H1 (cell line): ENCODE measurements at regions not wholly inside any gene's neighbourhood (a gene's known extent, or its start where the extent isn't known, plus 50 kb on each side); places are given as distances from the start of the nearest gene placed in this dataset.

Source experiments
- CTCF ChIA-PET: fragments of 300-600 bp; sonication (Branson Sonifier 250); formaldehyde crosslinking; loops from one replicate; lab custom pipeline; 2021; ENCODE audit not compliant: partially characterized antibody; lab: Charles Lee
- POLR2A ChIA-PET: fragments of 300-600 bp; sonication (Branson Sonifier 250); formaldehyde crosslinking; loops from one replicate; lab custom pipeline; 2021; ENCODE audit warnings: inconsistent platforms; ENCODE audit not compliant: partially characterized antibody; lab: Charles Lee
- DNase-seq, 2 experiments: peaks; one replicate each; pipeline versions ENCODE4 v3.0.0 to v3.0.0-alpha.2; 2010 to 2022; ENCODE audit warnings: low spot score in 2 of 2, low read depth in 1 of 2, mixed read lengths in 1 of 2
- FAIRE-seq: peaks from 2 replicates; lab custom pipeline; 2011; peaks lifted over from hg19 to GRCh38; lab: Jason Lieb, UNC
- H2AFZ ChIP-seq: 2 replicates; pipeline ENCODE4 v1.8.1; 2012; ENCODE audit warnings: low read length, inconsistent platforms
- H2AK5ac ChIP-seq: 2 replicates; pipeline ENCODE4 v1.6.1; 2013; ENCODE audit warnings: low read depth, low read length
- H2BK120ac ChIP-seq: replicated peaks from 2 replicates; pipeline ENCODE3; 2013; ENCODE audit warnings: low read depth, low read length, inconsistent platforms
- H2BK12ac ChIP-seq: 2 replicates; pipeline ENCODE4 v1.6.1; 2013; ENCODE audit warnings: low read depth, low read length
- H2BK15ac ChIP-seq: 2 replicates; pipeline ENCODE4 v1.6.1; 2013; ENCODE audit warnings: low read length
- H2BK20ac ChIP-seq: 2 replicates; pipeline ENCODE4 v1.6.1; 2013; ENCODE audit warnings: low read length
- H2BK5ac ChIP-seq: 2 replicates; pipeline ENCODE4 v1.6.1; 2013; ENCODE audit warnings: low read depth, low read length
- H3K14ac ChIP-seq: 2 replicates; pipeline ENCODE4 v1.6.1; 2013; ENCODE audit warnings: inconsistent platforms; ENCODE audit not compliant: insufficient read length
- H3K18ac ChIP-seq: 2 replicates; pipeline ENCODE4 v1.6.1; 2013; ENCODE audit warnings: low read length; ENCODE audit errors: extremely low read depth
- H3K23ac ChIP-seq: 2 replicates; pipeline ENCODE4 v1.6.1; 2013; ENCODE audit warnings: inconsistent platforms; ENCODE audit not compliant: insufficient read length
- H3K23me2 ChIP-seq: 2 replicates; pipeline ENCODE4 v1.6.1; 2013; ENCODE audit warnings: low read depth, low read length
- H3K27ac ChIP-seq: 2 replicates; pipeline ENCODE4 v1.6.1; 2011; ENCODE audit warnings: low read depth, low read length, inconsistent platforms
- H3K27me3 ChIP-seq, 4 experiments: replicated peaks in 1 of 4; 1 replicate in 1 of 4; 2 replicates in 3 of 4; pipeline versions ENCODE4 v1.6.1 to v1.8.1; 2011 to 2013; ENCODE audit warnings: low read length in 3 of 4, mild to moderate bottlenecking in 3 of 4, inconsistent platforms in 2 of 4, mixed read lengths in 2 of 4, moderate library complexity in 1 of 4; ENCODE audit not compliant: control insufficient read depth in 3 of 4, insufficient read depth in 3 of 4; ENCODE audit errors: extremely low read depth in 1 of 4
- H3K36me3 ChIP-seq, 4 experiments: 2 replicates each; pipeline versions ENCODE4 v1.6.1 to v1.8.1; 2011 to 2013; ENCODE audit warnings: mild to moderate bottlenecking in 4 of 4, low read length in 3 of 4, moderate library complexity in 2 of 4, control low read depth in 1 of 4, inconsistent platforms in 1 of 4; ENCODE audit not compliant: insufficient read depth in 4 of 4, control insufficient read depth in 2 of 4
- H3K4ac ChIP-seq: replicated peaks from 2 replicates; pipeline ENCODE3; 2013; ENCODE audit warnings: low read length, low read depth, mixed read lengths, inconsistent platforms; ENCODE audit not compliant: insufficient read length
- H3K4me1 ChIP-seq, 4 experiments: replicated peaks in 1 of 4; 1 replicate in 1 of 4; 2 replicates in 3 of 4; pipeline versions ENCODE4 v1.6.1 to v1.8.1; 2011 to 2013; ENCODE audit warnings: low read length in 3 of 4, inconsistent platforms in 2 of 4, mixed read lengths in 1 of 4; ENCODE audit not compliant: insufficient read depth in 4 of 4, control insufficient read depth in 3 of 4
- H3K4me2 ChIP-seq, 2 experiments: 2 replicates each; pipeline versions ENCODE4 v1.6.1 to v1.8.1; 2011 to 2013; ENCODE audit warnings: low read depth in 2 of 2, low read length in 2 of 2, control low read depth in 1 of 2, inconsistent platforms in 1 of 2, mild to moderate bottlenecking in 1 of 2; ENCODE audit not compliant: insufficient read depth in 1 of 2
- H3K4me3 ChIP-seq, 4 experiments: fragments of 200-600, 300-600 bp in 1 of 4; sonication (generic), shearing (Covaris generic), sonication (Bioruptor Twin) in 1 of 4; 2 replicates each; pipeline versions ENCODE4 v1.5.1 to v1.8.1; 2011 to 2016; ENCODE audit warnings: low read length in 4 of 4, low read depth in 3 of 4, control low read depth in 2 of 4, inconsistent platforms in 2 of 4, mild to moderate bottlenecking in 2 of 4, mixed read lengths in 1 of 4, moderate library complexity in 1 of 4; ENCODE audit not compliant: insufficient read depth in 2 of 4; ENCODE audit errors: extremely low read depth in 1 of 4
- H3K56ac ChIP-seq: replicated peaks from 2 replicates; pipeline ENCODE3; 2013; ENCODE audit warnings: low read depth, mild to moderate bottlenecking, mixed read lengths, low read length, inconsistent platforms; ENCODE audit not compliant: insufficient read length
- H3K79me1 ChIP-seq: 2 replicates; pipeline ENCODE4 v1.6.1; 2013; ENCODE audit warnings: low read depth, low read length, control low read depth
- H3K79me2 ChIP-seq, 2 experiments: 2 replicates each; pipeline versions ENCODE4 v1.6.1 to v1.8.1; 2012 to 2013; ENCODE audit warnings: low read length in 2 of 2, mild to moderate bottlenecking in 2 of 2, inconsistent platforms in 1 of 2; ENCODE audit not compliant: insufficient read depth in 2 of 2, control insufficient read depth in 1 of 2
- H3K9ac ChIP-seq, 4 experiments: replicated peaks in 1 of 4; 1 replicate in 1 of 4; 2 replicates in 3 of 4; pipeline versions ENCODE4 v1.6.1 to v1.8.1; 2011 to 2013; ENCODE audit warnings: low read depth in 3 of 4, low read length in 3 of 4, control low read depth in 2 of 4, mild to moderate bottlenecking in 2 of 4, moderate library complexity in 2 of 4, inconsistent platforms in 1 of 4; ENCODE audit errors: extremely low read depth in 1 of 4
- H3K9me3 ChIP-seq, 2 experiments: 2 replicates each; pipeline versions ENCODE4 v1.6.1 to v1.8.1; 2012 to 2013; ENCODE audit warnings: mild to moderate bottlenecking in 2 of 2, moderate library complexity in 2 of 2, control low read depth in 1 of 2, inconsistent platforms in 1 of 2, low read depth in 1 of 2, low read length in 1 of 2, mixed read lengths in 1 of 2; ENCODE audit not compliant: insufficient read depth in 2 of 2
- H4K20me1 ChIP-seq, 2 experiments: replicated peaks in 1 of 2; 2 replicates each; pipeline versions ENCODE3 to v1.8.1; 2011 to 2013; ENCODE audit warnings: inconsistent platforms in 2 of 2, low read length in 2 of 2, mild to moderate bottlenecking in 1 of 2; ENCODE audit not compliant: insufficient read depth in 2 of 2, control insufficient read depth in 1 of 2
- H4K5ac ChIP-seq: 2 replicates; pipeline ENCODE4 v1.6.1; 2013; ENCODE audit warnings: low read length, low read depth, mixed read lengths, inconsistent platforms; ENCODE audit not compliant: insufficient read length
- H4K8ac ChIP-seq: 2 replicates; pipeline ENCODE4 v1.8.0; 2013; ENCODE audit warnings: mild to moderate bottlenecking, moderate library complexity, low read length, inconsistent platforms; ENCODE audit not compliant: insufficient read depth; ENCODE audit errors: extremely low read depth
- H4K91ac ChIP-seq: replicated peaks from 2 replicates; pipeline ENCODE3; 2013; ENCODE audit warnings: low read length, mixed read lengths, inconsistent platforms; ENCODE audit not compliant: insufficient read length
- CEBPB ChIP-seq: IDR thresholded peaks from 2 replicates; pipeline ENCODE4 v1.6.1; 2012; ENCODE audit warnings: low read depth, low read length
- GABPA ChIP-seq: IDR thresholded peaks from 2 replicates; pipeline ENCODE4 v1.6.1; 2011; ENCODE audit warnings: mild to moderate bottlenecking, low read length, moderate library complexity, borderline replicate concordance; ENCODE audit not compliant: insufficient read depth
- HDAC6 ChIP-seq: IDR thresholded peaks from one replicate; pipeline ENCODE4 v1.7.1; 2012; ENCODE audit warnings: low read depth, mild to moderate bottlenecking, inconsistent platforms, low read length, moderate library complexity
- JUN ChIP-seq: IDR thresholded peaks from 2 replicates; pipeline ENCODE4 v1.6.1; 2011; ENCODE audit warnings: low read depth, mild to moderate bottlenecking, improper control_type of control experiment, low read length
- MAFK ChIP-seq: IDR thresholded peaks from 2 replicates; pipeline ENCODE4 v1.6.1; 2012; ENCODE audit warnings: low read depth, mild to moderate bottlenecking, improper control_type of control experiment, low read length
- SP2 ChIP-seq: IDR thresholded peaks from 2 replicates; pipeline ENCODE4 v1.6.1; 2012; ENCODE audit warnings: mild to moderate bottlenecking, low read length, inconsistent platforms
- WGBS, 2 experiments: shearing (Covaris generic) in 1 of 2; methylation state at CpG; one replicate each; pipeline versions ENCODE4 v1.1.6 to v1.1.7; 2013 to 2015; ENCODE audit warnings: low lambda C conversion rate in 2 of 2, mixed read lengths in 2 of 2, inconsistent platforms in 1 of 2, low coverage in 1 of 2, missing lambda C conversion rate in 1 of 2; ENCODE audit not compliant: insufficient replicate concordance in 2 of 2, insufficient coverage in 1 of 2, insufficient read length in 1 of 2; ENCODE audit errors: extremely low coverage in 1 of 2, missing lambda C conversion rate in 1 of 2; 5-methylcytosine and 5-hydroxymethylcytosine counted together

- Histone ChIP-seq H4K8ac (no peak overlapping the region), H2BK20ac (no peak overlapping the region), H3K56ac (no peak overlapping the region), H3K9ac (no peak overlapping the region), H4K91ac (no peak overlapping the region), H2BK15ac (no peak overlapping the region), H2BK5ac (no peak overlapping the region), H3K9me3 (no peaks in the 10 kb centered on the region), H3K27me3 (0 out of 7 replicates have a peak, but pooled peaks cover 0 to under 1% (median 0%) of the 10 kb centered on the region in 4 experiments), H3K4me3 (no peak overlapping the region), H3K23me2 (no peaks in the 10 kb centered on the region; the same call in 1 of the 2 replicates), H2BK12ac (no peak overlapping the region), H3K18ac (no peak overlapping the region), H2AFZ (no peak overlapping the region), H3K79me1 (no peaks in the 10 kb centered on the region), H3K14ac (no peak overlapping the region), H3K27ac (no peak overlapping the region), H3K4me1 (peaks cover 0 to 2% (median 2%) of the 10 kb centered on the region in 4 experiments; a peak in 1 of 7 replicates), H4K5ac (no peak overlapping the region), H3K4ac (no peak overlapping the region), H3K36me3 (no peaks in the 10 kb centered on the region), H3K4me2 (no peak overlapping the region), H4K20me1 (no peaks in the 10 kb centered on the region), H3K23ac (no peak overlapping the region), H3K79me2 (no peaks in the 10 kb centered on the region), H2AK5ac (no peak overlapping the region), H2BK120ac (no peak overlapping the region)
- CTCF ChIA-PET: interaction anchor here (0.7 to 1.8 kb wide), 6 partner anchors 18 to 143 kb away, joined by 3 to 4 read pairs (median 3); no protein-coding TSS in a partner anchor
- WGBS, 2 experiments: 92% methylated on average over 1 of the region's 1 CpG; no CpG with 5 or more reads in 1 of the 2 experiments
- POLR2A ChIA-PET: interaction anchor here (0.8 to 1.5 kb wide), 2 partner anchors 18 to 208 kb away, joined by 3 read pairs; no protein-coding TSS in a partner anchor
- no peak for FAIRE-seq
- no peak for DNase-seq
- TF ChIP-seq MAFK: no peak
- no peak for TF ChIP-seq GABPA
- TF ChIP-seq SP2: no peak
- no peak for TF ChIP-seq HDAC6
- no peak for TF ChIP-seq JUN
- TF ChIP-seq CEBPB: no peak
Measured at GRCh38 chr4:17329046-17329445, 182.8 kb downstream of the QDPR start.
